OCI-LY3 (cell line): ENCODE measurements at regions not wholly inside any gene's neighbourhood (a gene's known extent, or its start where the extent isn't known, plus 50 kb on each side); places are given as distances from the start of the nearest gene placed in this dataset.

Experiments
- H2AFZ ChIP-seq: fragments of 200-600, 300-600 bp; shearing (Covaris generic); 2 replicates; pipeline ENCODE4 v1.6.0; 2014; ENCODE audit warnings: antibody characterized with exemption, low read depth, low read length
- H3K27ac ChIP-seq: fragments of 200-600, 300-600 bp; sonication (generic); 2 replicates; pipeline ENCODE4 v1.5.1; 2014; ENCODE audit warnings: mild to moderate bottlenecking, low read length, moderate library complexity, mixed read lengths
- H3K27me3 ChIP-seq: fragments of 200-600, 300-600 bp; sonication (generic); 2 replicates; pipeline ENCODE4 v1.6.1; 2014; ENCODE audit warnings: low read depth, low read length, mixed read lengths
- H3K36me3 ChIP-seq: fragments of 200-600, 300-600 bp; sonication (generic); replicated peaks from 2 replicates; pipeline ENCODE3; 2014; ENCODE audit warnings: low read depth, low read length, mixed read lengths
- H3K4me1 ChIP-seq: fragments of 300-600, 200-600 bp; sonication (generic); 2 replicates; pipeline ENCODE4 v1.6.1; 2014; ENCODE audit warnings: low read length, mixed read lengths
- H3K4me2 ChIP-seq: fragments of 200-600, 300-600 bp; sonication (generic); 2 replicates; pipeline ENCODE4 v1.6.1; 2014; ENCODE audit warnings: low read length, mixed read lengths
- H3K4me3 ChIP-seq: fragments of 300-600, 200-600 bp; sonication (generic); 2 replicates; pipeline ENCODE4 v1.5.1; 2014; ENCODE audit warnings: antibody characterized with exemption, mild to moderate bottlenecking, low read length, moderate library complexity
- H3K79me2 ChIP-seq: fragments of 300-600, 200-600 bp; shearing (Covaris generic); 2 replicates; pipeline ENCODE4 v1.6.1; 2014; ENCODE audit warnings: mild to moderate bottlenecking, low read length, mixed read lengths
- H3K9ac ChIP-seq: fragments of 300-600, 200-600 bp; shearing (Covaris generic); 2 replicates; pipeline ENCODE4 v1.6.0; 2014; ENCODE audit warnings: mild to moderate bottlenecking, low read length, moderate library complexity
- H3K9me3 ChIP-seq: fragments of 200-600, 300-600 bp; shearing (Covaris generic); 2 replicates; pipeline ENCODE4 v1.6.1; 2014; ENCODE audit warnings: low read length, mixed read lengths; ENCODE audit not compliant: insufficient read depth
- H4K20me1 ChIP-seq: fragments of 200-600, 300-600 bp; sonication (generic); 2 replicates; pipeline ENCODE4 v1.6.1; 2016; ENCODE audit warnings: low read length, mixed read lengths; ENCODE audit not compliant: insufficient read depth
- EZH2phosphoT487 ChIP-seq: fragments of 200-600 bp; shearing (Covaris generic); IDR thresholded peaks from 2 replicates; pipeline ENCODE4 v1.6.1; 2018; ENCODE audit warnings: antibody characterized with exemption, mixed run types, low read depth
- TF ChIP-seq, protein P1 (sequence below): fragments of 200-600, 300-600 bp; sonication (generic); IDR thresholded peaks from 2 replicates; pipeline ENCODE4 v1.5.1; 2014; ENCODE audit warnings: antibody characterized with exemption, low read length, low read depth

DNA sequence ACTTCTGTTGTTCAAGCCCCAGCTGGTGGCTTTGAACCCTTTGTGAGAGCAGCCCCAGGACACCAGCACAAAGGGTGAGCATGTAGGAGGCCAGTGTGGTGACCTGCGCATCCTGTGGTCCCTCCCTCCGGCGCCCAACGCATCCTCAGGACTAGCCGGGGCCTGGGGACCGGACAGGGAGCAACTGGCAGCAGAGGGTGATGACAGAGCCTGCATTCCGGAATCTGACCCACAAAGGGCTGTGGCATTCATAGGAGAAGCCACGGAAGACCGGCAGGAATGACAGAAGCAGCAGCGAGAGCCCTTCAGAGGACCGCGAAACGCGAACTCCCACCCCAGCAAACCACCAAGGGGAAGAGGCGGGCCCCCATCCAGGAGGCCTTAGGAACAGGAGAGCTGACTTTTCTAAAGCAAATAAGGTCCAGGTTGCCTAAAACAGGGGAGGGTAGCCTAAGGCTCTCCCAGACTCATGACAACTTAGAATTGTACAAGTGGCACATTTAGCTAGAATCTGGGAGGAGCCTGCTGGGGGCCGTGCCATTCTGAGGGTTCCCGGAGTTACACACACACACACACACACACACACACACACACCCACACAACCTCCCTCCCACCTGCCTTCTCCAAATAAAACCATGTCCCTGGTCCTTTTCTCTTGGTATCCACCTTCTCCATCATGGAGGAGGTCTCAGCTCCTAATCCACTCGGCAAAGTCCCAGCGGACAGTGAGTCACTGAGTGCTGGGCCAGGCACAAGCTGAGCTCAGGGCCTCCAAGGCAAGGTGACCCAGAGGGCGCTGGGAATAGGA, 232.7 kb downstream of the CTTN start:
- no peak overlapping the region for H3K4me2 ChIP-seq
- H3K36me3 ChIP-seq, result no peaks in the 10 kb centered on the region
- no peaks in the 10 kb centered on the region; the same call in 1 of the 2 replicates for H4K20me1 ChIP-seq
- H3K4me3 ChIP-seq, result no peak overlapping the region
- H3K27ac ChIP-seq, result no peak overlapping the region
- TF ChIP-seq, protein P1, sequence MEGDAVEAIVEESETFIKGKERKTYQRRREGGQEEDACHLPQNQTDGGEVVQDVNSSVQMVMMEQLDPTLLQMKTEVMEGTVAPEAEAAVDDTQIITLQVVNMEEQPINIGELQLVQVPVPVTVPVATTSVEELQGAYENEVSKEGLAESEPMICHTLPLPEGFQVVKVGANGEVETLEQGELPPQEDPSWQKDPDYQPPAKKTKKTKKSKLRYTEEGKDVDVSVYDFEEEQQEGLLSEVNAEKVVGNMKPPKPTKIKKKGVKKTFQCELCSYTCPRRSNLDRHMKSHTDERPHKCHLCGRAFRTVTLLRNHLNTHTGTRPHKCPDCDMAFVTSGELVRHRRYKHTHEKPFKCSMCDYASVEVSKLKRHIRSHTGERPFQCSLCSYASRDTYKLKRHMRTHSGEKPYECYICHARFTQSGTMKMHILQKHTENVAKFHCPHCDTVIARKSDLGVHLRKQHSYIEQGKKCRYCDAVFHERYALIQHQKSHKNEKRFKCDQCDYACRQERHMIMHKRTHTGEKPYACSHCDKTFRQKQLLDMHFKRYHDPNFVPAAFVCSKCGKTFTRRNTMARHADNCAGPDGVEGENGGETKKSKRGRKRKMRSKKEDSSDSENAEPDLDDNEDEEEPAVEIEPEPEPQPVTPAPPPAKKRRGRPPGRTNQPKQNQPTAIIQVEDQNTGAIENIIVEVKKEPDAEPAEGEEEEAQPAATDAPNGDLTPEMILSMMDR, result no peak
- no peak for TF ChIP-seq EZH2phosphoT487
- peaks cover 11% of the 10 kb centered on the region; the same call in 1 of the 2 replicates for H3K27me3 ChIP-seq
- H2AFZ ChIP-seq, result no peak overlapping the region
- H3K9me3 ChIP-seq, result no peaks in the 10 kb centered on the region
- no peak overlapping the region for H3K9ac ChIP-seq
- no peaks in the 10 kb centered on the region for H3K79me2 ChIP-seq
- no peaks in the 10 kb centered on the region for H3K4me1 ChIP-seq

DNA sequence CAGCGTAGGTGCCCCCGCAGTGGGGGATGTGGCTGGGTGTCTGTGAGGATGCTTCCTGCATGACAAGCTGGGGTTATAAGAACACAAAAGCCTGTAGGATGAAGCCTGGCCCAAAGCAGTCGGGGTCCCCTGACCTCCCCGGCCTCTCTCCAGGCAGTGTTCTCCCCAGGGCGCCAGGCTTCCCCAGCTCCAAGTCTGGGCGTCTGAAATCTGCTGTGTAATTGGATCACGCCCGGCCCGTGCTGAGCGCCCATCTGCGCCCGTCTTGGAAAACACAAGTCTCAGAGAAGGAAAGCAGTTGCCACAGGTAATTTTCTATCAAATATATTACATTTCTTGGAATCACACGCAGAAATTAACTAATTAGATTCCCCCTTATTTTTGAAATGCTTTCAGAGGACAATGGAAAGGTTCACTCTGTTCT, 233.3 kb downstream of the CTTN start:
- Histone ChIP-seq H3K79me2 (no peaks in the 10 kb centered on the region), H3K9ac (no peak overlapping the region), H3K4me3 (no peak overlapping the region), H3K27me3 (peaks cover 7% of the 10 kb centered on the region; the same call in 1 of the 2 replicates), H3K4me1 (no peaks in the 10 kb centered on the region), H3K36me3 (no peaks in the 10 kb centered on the region), H4K20me1 (no peaks in the 10 kb centered on the region; the same call in 1 of the 2 replicates), H3K4me2 (no peak overlapping the region), H3K27ac (no peak overlapping the region), H2AFZ (no peak overlapping the region), H3K9me3 (no peaks in the 10 kb centered on the region)
- TF ChIP-seq, protein P1, result no peak
- no peak for TF ChIP-seq EZH2phosphoT487

GRCh38 chr11:70633610-70634009, 235.3 kb downstream of the CTTN start:
- Histone ChIP-seq H3K4me2 (no peak overlapping the region), H3K4me1 (no peaks in the 10 kb centered on the region), H3K9me3 (no peaks in the 10 kb centered on the region)

DNA sequence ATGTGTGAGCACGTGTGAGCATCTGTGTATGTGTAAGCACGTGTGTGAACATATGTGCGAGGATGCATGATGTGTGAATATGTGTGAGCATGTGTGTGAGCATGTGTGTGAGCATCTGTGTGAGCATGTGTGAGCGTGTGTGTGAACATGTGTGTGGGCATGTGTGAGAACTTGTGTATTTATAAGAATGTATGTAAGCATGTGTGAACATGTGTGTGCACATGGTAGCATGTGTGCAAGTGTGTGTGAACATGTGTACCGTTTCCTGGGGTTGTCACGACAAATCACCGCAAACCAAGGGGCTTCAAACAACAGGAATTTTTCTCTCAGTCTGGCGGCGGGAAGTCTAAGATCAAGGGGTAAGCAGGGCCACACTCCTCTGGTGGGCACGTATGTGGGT, 238.3 kb downstream of the CTTN start:
- Histone ChIP-seq H3K4me1 (no peaks in the 10 kb centered on the region), H3K9ac (no peak overlapping the region), H4K20me1 (no peaks in the 10 kb centered on the region; the same call in 1 of the 2 replicates), H3K36me3 (no peaks in the 10 kb centered on the region), H3K27me3 (no peaks in the 10 kb centered on the region), H3K79me2 (no peaks in the 10 kb centered on the region), H3K4me2 (no peak overlapping the region), H2AFZ (no peak overlapping the region), H3K4me3 (no peak overlapping the region), H3K27ac (no peak overlapping the region), H3K9me3 (no peaks in the 10 kb centered on the region)
- TF ChIP-seq, protein P1, result no peak
- no peak for TF ChIP-seq EZH2phosphoT487

More at GRCh38 chr11:70633610-70634009, 235.3 kb downstream of the CTTN start:
- H4K20me1 ChIP-seq, result no peaks in the 10 kb centered on the region; the same call in 1 of the 2 replicates
- H3K36me3 ChIP-seq, result no peaks in the 10 kb centered on the region
- H2AFZ ChIP-seq, result no peak overlapping the region
- no peak overlapping the region for H3K9ac ChIP-seq
- no peaks in the 10 kb centered on the region for H3K27me3 ChIP-seq
- H3K79me2 ChIP-seq, result no peaks in the 10 kb centered on the region
- no peak overlapping the region for H3K27ac ChIP-seq
- TF ChIP-seq EZH2phosphoT487, result no peak
- TF ChIP-seq, protein P1, result no peak
- H3K4me3 ChIP-seq, result no peak overlapping the region
